Glutamatergic neuron (in vitro differentiated cells): ENCODE measurements at regions not wholly inside any gene's neighbourhood (a gene's known extent, or its start where the extent isn't known, plus 50 kb on each side); places are given as distances from the start of the nearest gene placed in this dataset.

Experiments
- DNase-seq: peaks from one replicate; pipeline ENCODE4 v3.0.0; 2022
- H3K27ac Mint-ChIP-seq: one replicate; pipeline ENCODE4 v1.8.0; 2020; ENCODE audit warnings: mild to moderate bottlenecking, mixed read lengths, inconsistent platforms; ENCODE audit not compliant: unreplicated experiment
- H3K27me3 Mint-ChIP-seq: one replicate; pipeline ENCODE4 v1.8.0; 2020; ENCODE audit warnings: mild to moderate bottlenecking, moderate library complexity, mixed read lengths, inconsistent platforms; ENCODE audit not compliant: unreplicated experiment
- H3K36me3 Mint-ChIP-seq: one replicate; pipeline ENCODE4 v1.8.0; 2020; ENCODE audit warnings: mild to moderate bottlenecking, mixed read lengths, inconsistent platforms; ENCODE audit not compliant: unreplicated experiment
- H3K4me1 Mint-ChIP-seq: one replicate; pipeline ENCODE4 v1.8.0; 2020; ENCODE audit warnings: mild to moderate bottlenecking, low read depth, mixed read lengths, inconsistent platforms; ENCODE audit not compliant: unreplicated experiment
- H3K4me3 Mint-ChIP-seq: one replicate; pipeline ENCODE4 v1.8.0; 2020; ENCODE audit warnings: mild to moderate bottlenecking, mixed read lengths, inconsistent platforms; ENCODE audit not compliant: unreplicated experiment
- H3K9me3 Mint-ChIP-seq: one replicate; pipeline ENCODE4 v1.8.0; 2020; ENCODE audit warnings: mild to moderate bottlenecking, moderate library complexity, mixed read lengths, inconsistent platforms; ENCODE audit not compliant: unreplicated experiment
- CTCF ChIP-seq: fragments of 200-600 bp; sonication (generic); IDR thresholded peaks from one replicate; pipeline ENCODE4 v1.5.0; 2021; ENCODE audit not compliant: partially characterized antibody, unreplicated experiment

GRCh38 chr18:51429644-51430043, 232.2 kb upstream of the MEX3C start:
- Mint-ChIP-seq H3K4me3 (no peak overlapping the region), H3K36me3 (no peaks in the 10 kb centered on the region), H3K4me1 (no peaks in the 10 kb centered on the region), H3K9me3 (no peaks in the 10 kb centered on the region), H3K27me3 (peaks cover 4% of the 10 kb centered on the region), H3K27ac (no peak overlapping the region)
- DNase-seq = no peak
- no peak for TF ChIP-seq CTCF

GRCh38 chr18:51430538-51430937, 233.1 kb upstream of the MEX3C start:
- Mint-ChIP-seq H3K4me3 (no peak overlapping the region), H3K9me3 (no peaks in the 10 kb centered on the region), H3K27ac (no peak overlapping the region), H3K36me3 (no peaks in the 10 kb centered on the region), H3K4me1 (no peaks in the 10 kb centered on the region), H3K27me3 (peaks cover 4% of the 10 kb centered on the region)
- no peak for TF ChIP-seq CTCF
- DNase-seq = no peak

GRCh38 chr18:51433296-51433695, 235.8 kb upstream of the MEX3C start:
- no peak for TF ChIP-seq CTCF
- no peaks in the 10 kb centered on the region for H3K4me1 Mint-ChIP-seq
- H3K36me3 Mint-ChIP-seq = no peaks in the 10 kb centered on the region
- no peaks in the 10 kb centered on the region for H3K9me3 Mint-ChIP-seq
- H3K4me3 Mint-ChIP-seq = no peak overlapping the region
- H3K27ac Mint-ChIP-seq = no peak overlapping the region
- DNase-seq = no peak
- no peaks in the 10 kb centered on the region for H3K27me3 Mint-ChIP-seq

- Mint-ChIP-seq H3K4me1 (no peaks in the 10 kb centered on the region), H3K9me3 (no peaks in the 10 kb centered on the region), H3K36me3 (no peaks in the 10 kb centered on the region), H3K27ac (no peak overlapping the region), H3K27me3 (no peaks in the 10 kb centered on the region), H3K4me3 (no peak overlapping the region)
- DNase-seq = no peak
- no peak for TF ChIP-seq CTCF
These were observed 236.4 kb upstream of the MEX3C start for GRCh38 chr18:51433881-51434280.

GRCh38 chr18:51437280-51438271, 240.1 kb upstream of the MEX3C start:
- no peaks in the 10 kb centered on the region for H3K27me3 Mint-ChIP-seq
- TF ChIP-seq CTCF = no peak
- DNase-seq = no peak
- H3K36me3 Mint-ChIP-seq = no peaks in the 10 kb centered on the region
- H3K9me3 Mint-ChIP-seq = no peaks in the 10 kb centered on the region
- H3K27ac Mint-ChIP-seq = no peak overlapping the region
- no peaks in the 10 kb centered on the region for H3K4me1 Mint-ChIP-seq
- no peak overlapping the region for H3K4me3 Mint-ChIP-seq
